ENCODE measurements at regions not wholly inside any gene's neighbourhood (a gene's known extent, or its start where the extent isn't known, plus 50 kb on each side); places are given as distances from the start of the nearest gene placed in this dataset.
A peak's percentile ranks its signal among the peaks of the same experiment; 100 is the strongest.

GRCh38 chr13:74289861-74290773 lies 155.9 kb upstream of the KLF12 start:
- Histone ChIP-seq H3K4me1 (peaks cover 0 to 22% of the 10 kb centered on the region in 2 donors), H3K9me3 (no peaks in the 10 kb centered on the region), H3K27me3 (no peaks in the 10 kb centered on the region), H3K36me3 (no peaks in the 10 kb centered on the region), H3K27ac (peak overlapping the region; percentile 49 to 53), H3K4me3 (peak overlapping the region in 1 of 2 donors; percentile 37)
- no peak for DNase-seq (ENCODE audit: low spot score)
- no peak for TF ChIP-seq CTCF (IDR thresholded peaks at IDR 0.05)

- H3K4me1 ChIP-seq, result peaks cover 0 to 22% of the 10 kb centered on the region in 2 donors
- no peak overlapping the region for H3K4me3 ChIP-seq
- TF ChIP-seq CTCF (IDR thresholded peaks at IDR 0.05), result no peak
- H3K36me3 ChIP-seq, result no peaks in the 10 kb centered on the region
- DNase-seq (ENCODE audit: low spot score), result no peak
- no peak overlapping the region for H3K27ac ChIP-seq
- no peaks in the 10 kb centered on the region for H3K9me3 ChIP-seq
- no peaks in the 10 kb centered on the region for H3K27me3 ChIP-seq
Observed at GRCh38 chr13:74289107-74289506, 154.9 kb upstream of the KLF12 start.

- H3K9me3 ChIP-seq, result no peaks in the 10 kb centered on the region
- no peak overlapping the region for H3K27ac ChIP-seq
- H3K4me3 ChIP-seq, result peak overlapping the region in 1 of 2 donors; percentile 38
- peaks cover 0 to 22% of the 10 kb centered on the region in 2 donors for H3K4me1 ChIP-seq
- no peak for TF ChIP-seq CTCF (IDR thresholded peaks at IDR 0.05)
- no peak for DNase-seq (ENCODE audit: low spot score)
- no peaks in the 10 kb centered on the region for H3K36me3 ChIP-seq
- H3K27me3 ChIP-seq, result no peaks in the 10 kb centered on the region
Observed at GRCh38 chr13:74288361-74288911, 154.2 kb upstream of the KLF12 start.

GRCh38 chr13:74287724-74288169 lies 153.5 kb upstream of the KLF12 start:
- Histone ChIP-seq H3K27me3 (no peaks in the 10 kb centered on the region), H3K4me3 (peak overlapping the region in 1 of 2 donors; percentile 38), H3K4me1 (peaks cover 0 to 22% of the 10 kb centered on the region in 2 donors), H3K36me3 (no peaks in the 10 kb centered on the region), H3K27ac (no peak overlapping the region), H3K9me3 (no peaks in the 10 kb centered on the region)
- peak; percentile 64 for DNase-seq (ENCODE audit: low spot score)
- TF ChIP-seq CTCF (IDR thresholded peaks at IDR 0.05), result no peak

- no peak overlapping the region for H3K27ac ChIP-seq
- DNase-seq (ENCODE audit: low spot score), result no peak
- TF ChIP-seq CTCF (IDR thresholded peaks at IDR 0.05), result no peak
Observed at GRCh38 chr13:74280795-74281490, 146.7 kb upstream of the KLF12 start.

More at GRCh38 chr13:74280795-74281490, 146.7 kb upstream of the KLF12 start:
- Histone ChIP-seq H3K27me3 (no peaks in the 10 kb centered on the region), H3K4me1 (no peaks in the 10 kb centered on the region), H3K4me3 (no peak overlapping the region), H3K36me3 (no peaks in the 10 kb centered on the region), H3K9me3 (no peaks in the 10 kb centered on the region)
